Activated naive CD8-positive, alpha-beta T cell treated with anti-CD3 and anti-CD28 coated beads, Interleukin-2, amount 10 ng/mL, durations not matched to agents 7 days and 5 days (primary cell): ENCODE measurements at regions not wholly inside any gene's neighbourhood (a gene's known extent, or its start where the extent isn't known, plus 50 kb on each side); places are given as distances from the start of the nearest gene placed in this dataset.

Experiments
- ATAC-seq: fragments of 150-1000 bp; cut with Tn5 transposase; one replicate; pipeline ENCODE4 v1.10.0; 2021; ENCODE audit warnings: low read depth, moderate library complexity
- POLR2A ChIA-PET: fragments of 350-600 bp; sonication (Branson Sonifier 250); formaldehyde crosslinking; loops from one replicate; lab custom pipeline; 2021; ENCODE audit warnings: antibody characterized with exemption; lab: Charles Lee
- DNase-seq: peaks from one replicate; pipeline ENCODE4 v3.0.0; 2021
- H3K27ac Mint-ChIP-seq: one replicate; pipeline ENCODE4 v1.8.0; 2022; ENCODE audit warnings: mild to moderate bottlenecking, mixed read lengths
- H3K27me3 Mint-ChIP-seq: one replicate; pipeline ENCODE4 v1.8.0; 2022; ENCODE audit warnings: mild to moderate bottlenecking, moderate library complexity, mixed read lengths
- H3K36me3 Mint-ChIP-seq: one replicate; pipeline ENCODE4 v1.8.0; 2021; ENCODE audit warnings: mild to moderate bottlenecking, mixed read lengths
- H3K4me1 Mint-ChIP-seq: one replicate; pipeline ENCODE4 v1.8.0; 2021; ENCODE audit warnings: mixed read lengths
- H3K4me3 Mint-ChIP-seq: one replicate; pipeline ENCODE4 v1.8.0; 2022; ENCODE audit warnings: mild to moderate bottlenecking, moderate library complexity, mixed read lengths
- H3K9me3 Mint-ChIP-seq: one replicate; pipeline ENCODE4 v1.8.0; 2021; ENCODE audit warnings: mixed read lengths

GRCh38 chr14:82394916-82395315 is 861.3 kb upstream of the SEL1L start:
- POLR2A ChIA-PET = no interaction called here
- no peaks in the 10 kb centered on the region for H3K4me1 Mint-ChIP-seq
- peaks cover 5% of the 10 kb centered on the region for H3K9me3 Mint-ChIP-seq
- H3K27ac Mint-ChIP-seq = no peak overlapping the region
- no peaks in the 10 kb centered on the region for H3K36me3 Mint-ChIP-seq
- no peaks in the 10 kb centered on the region for H3K27me3 Mint-ChIP-seq
- DNase-seq (no peak), ATAC-seq (no peak)
- no peak overlapping the region for H3K4me3 Mint-ChIP-seq

- peaks cover 7% of the 10 kb centered on the region for H3K9me3 Mint-ChIP-seq
- no peak overlapping the region for H3K27ac Mint-ChIP-seq
- ATAC-seq = no peak
- POLR2A ChIA-PET = no interaction called here
- no peaks in the 10 kb centered on the region for H3K36me3 Mint-ChIP-seq
- DNase-seq = no peak
- no peaks in the 10 kb centered on the region for H3K4me1 Mint-ChIP-seq
- no peak overlapping the region for H3K4me3 Mint-ChIP-seq
- no peaks in the 10 kb centered on the region for H3K27me3 Mint-ChIP-seq
Measured at GRCh38 chr14:82398256-82398655, 864.6 kb upstream of the SEL1L start.

GRCh38 chr14:82403987-82404386 is 870.3 kb upstream of the SEL1L start:
- H3K4me3 Mint-ChIP-seq = no peak overlapping the region
- no peaks in the 10 kb centered on the region for H3K36me3 Mint-ChIP-seq

GRCh38 chr14:82410064-82410463 is 876.4 kb upstream of the SEL1L start:
- ATAC-seq (no peak), DNase-seq (no peak)
- POLR2A ChIA-PET = no interaction called here
- Mint-ChIP-seq H3K4me1 (no peaks in the 10 kb centered on the region), H3K9me3 (no peaks in the 10 kb centered on the region), H3K27ac (no peak overlapping the region), H3K36me3 (no peaks in the 10 kb centered on the region), H3K27me3 (no peaks in the 10 kb centered on the region), H3K4me3 (no peak overlapping the region)

More at GRCh38 chr14:82403987-82404386, 870.3 kb upstream of the SEL1L start:
- H3K27me3 Mint-ChIP-seq = no peaks in the 10 kb centered on the region
- ATAC-seq = no peak
- H3K4me1 Mint-ChIP-seq = no peaks in the 10 kb centered on the region
- peaks cover 2% of the 10 kb centered on the region for H3K9me3 Mint-ChIP-seq
- POLR2A ChIA-PET = no interaction called here
- H3K27ac Mint-ChIP-seq = no peak overlapping the region
- DNase-seq = no peak

GRCh38 chr14:82411298-82411697 is 877.6 kb upstream of the SEL1L start:
- Mint-ChIP-seq H3K36me3 (no peaks in the 10 kb centered on the region), H3K4me3 (no peak overlapping the region), H3K27ac (no peak overlapping the region), H3K27me3 (no peaks in the 10 kb centered on the region), H3K4me1 (no peaks in the 10 kb centered on the region), H3K9me3 (peaks cover 5% of the 10 kb centered on the region)
- no peak for DNase-seq
- no peak for ATAC-seq
- POLR2A ChIA-PET = no interaction called here

GRCh38 chr14:82412545-82412944 is 878.9 kb upstream of the SEL1L start:
- no peak overlapping the region for H3K4me3 Mint-ChIP-seq
- POLR2A ChIA-PET = no interaction called here
- DNase-seq (no peak), ATAC-seq (no peak)
- no peaks in the 10 kb centered on the region for H3K27me3 Mint-ChIP-seq
- no peaks in the 10 kb centered on the region for H3K4me1 Mint-ChIP-seq
- H3K27ac Mint-ChIP-seq = no peak overlapping the region
- peaks cover 5% of the 10 kb centered on the region for H3K9me3 Mint-ChIP-seq
- no peaks in the 10 kb centered on the region for H3K36me3 Mint-ChIP-seq

GRCh38 chr14:82414853-82415539 is 881.3 kb upstream of the SEL1L start:
- no peak for ATAC-seq
- Mint-ChIP-seq H3K4me3 (no peak overlapping the region), H3K27ac (no peak overlapping the region), H3K27me3 (no peaks in the 10 kb centered on the region), H3K36me3 (no peaks in the 10 kb centered on the region), H3K9me3 (peaks cover 9% of the 10 kb centered on the region), H3K4me1 (no peaks in the 10 kb centered on the region)
- no peak for DNase-seq
- POLR2A ChIA-PET = no interaction called here

GRCh38 chr14:82419933-82420332 is 886.3 kb upstream of the SEL1L start:
- no peak for ATAC-seq
- DNase-seq = no peak
- no peaks in the 10 kb centered on the region for H3K36me3 Mint-ChIP-seq
- peaks cover 9% of the 10 kb centered on the region for H3K9me3 Mint-ChIP-seq
- H3K27ac Mint-ChIP-seq = no peak overlapping the region
- H3K27me3 Mint-ChIP-seq = no peaks in the 10 kb centered on the region
- no peak overlapping the region for H3K4me3 Mint-ChIP-seq
- H3K4me1 Mint-ChIP-seq = no peaks in the 10 kb centered on the region
- POLR2A ChIA-PET = no interaction called here

- POLR2A ChIA-PET = no interaction called here
- Mint-ChIP-seq H3K27me3 (no peaks in the 10 kb centered on the region), H3K4me3 (no peak overlapping the region), H3K27ac (no peak overlapping the region), H3K36me3 (no peaks in the 10 kb centered on the region), H3K9me3 (peaks cover 6% of the 10 kb centered on the region), H3K4me1 (no peaks in the 10 kb centered on the region)
- DNase-seq (no peak), ATAC-seq (no peak)
Measured at GRCh38 chr14:82420871-82421270, 887.2 kb upstream of the SEL1L start.

- ATAC-seq (no peak), DNase-seq (no peak)
- Mint-ChIP-seq H3K27ac (no peak overlapping the region), H3K4me1 (no peaks in the 10 kb centered on the region), H3K9me3 (peaks cover 4% of the 10 kb centered on the region), H3K4me3 (no peak overlapping the region), H3K36me3 (no peaks in the 10 kb centered on the region), H3K27me3 (no peaks in the 10 kb centered on the region)
- POLR2A ChIA-PET = no interaction called here
Measured at GRCh38 chr14:82421286-82421685, 887.6 kb upstream of the SEL1L start.

GRCh38 chr14:82422230-82422629 is 888.6 kb upstream of the SEL1L start:
- no peak for ATAC-seq
- H3K27ac Mint-ChIP-seq = no peak overlapping the region
- no peaks in the 10 kb centered on the region for H3K4me1 Mint-ChIP-seq
- no peaks in the 10 kb centered on the region for H3K36me3 Mint-ChIP-seq
- H3K9me3 Mint-ChIP-seq = peaks cover 6% of the 10 kb centered on the region
- DNase-seq = no peak
- no peak overlapping the region for H3K4me3 Mint-ChIP-seq
- POLR2A ChIA-PET = no interaction called here
- H3K27me3 Mint-ChIP-seq = no peaks in the 10 kb centered on the region

- no peaks in the 10 kb centered on the region for H3K27me3 Mint-ChIP-seq
- H3K36me3 Mint-ChIP-seq = no peaks in the 10 kb centered on the region
- peaks cover 5% of the 10 kb centered on the region for H3K9me3 Mint-ChIP-seq
- POLR2A ChIA-PET = no interaction called here
- DNase-seq (no peak), ATAC-seq (no peak)
- no peaks in the 10 kb centered on the region for H3K4me1 Mint-ChIP-seq
- H3K4me3 Mint-ChIP-seq = no peak overlapping the region
- no peak overlapping the region for H3K27ac Mint-ChIP-seq
Measured at GRCh38 chr14:82425261-82425660, 891.6 kb upstream of the SEL1L start.

- Mint-ChIP-seq H3K4me1 (no peaks in the 10 kb centered on the region), H3K27me3 (no peaks in the 10 kb centered on the region), H3K36me3 (no peaks in the 10 kb centered on the region), H3K4me3 (no peak overlapping the region), H3K9me3 (peaks cover 11% of the 10 kb centered on the region), H3K27ac (no peak overlapping the region)
- DNase-seq = no peak
- POLR2A ChIA-PET = no interaction called here
- ATAC-seq = no peak
Measured at GRCh38 chr14:82431031-82431430, 897.4 kb upstream of the SEL1L start.

GRCh38 chr14:82432301-82433105 is 898.9 kb upstream of the SEL1L start:
- Mint-ChIP-seq H3K36me3 (no peaks in the 10 kb centered on the region), H3K9me3 (peaks cover 11% of the 10 kb centered on the region), H3K4me1 (no peaks in the 10 kb centered on the region), H3K27me3 (no peaks in the 10 kb centered on the region), H3K27ac (no peak overlapping the region), H3K4me3 (no peak overlapping the region)
- ATAC-seq = no peak
- no peak for DNase-seq
- POLR2A ChIA-PET = no interaction called here
